ENCODE measurements at regions not wholly inside any gene's neighbourhood (a gene's known extent, or its start where the extent isn't known, plus 50 kb on each side); places are given as distances from the start of the nearest gene placed in this dataset.

DNA sequence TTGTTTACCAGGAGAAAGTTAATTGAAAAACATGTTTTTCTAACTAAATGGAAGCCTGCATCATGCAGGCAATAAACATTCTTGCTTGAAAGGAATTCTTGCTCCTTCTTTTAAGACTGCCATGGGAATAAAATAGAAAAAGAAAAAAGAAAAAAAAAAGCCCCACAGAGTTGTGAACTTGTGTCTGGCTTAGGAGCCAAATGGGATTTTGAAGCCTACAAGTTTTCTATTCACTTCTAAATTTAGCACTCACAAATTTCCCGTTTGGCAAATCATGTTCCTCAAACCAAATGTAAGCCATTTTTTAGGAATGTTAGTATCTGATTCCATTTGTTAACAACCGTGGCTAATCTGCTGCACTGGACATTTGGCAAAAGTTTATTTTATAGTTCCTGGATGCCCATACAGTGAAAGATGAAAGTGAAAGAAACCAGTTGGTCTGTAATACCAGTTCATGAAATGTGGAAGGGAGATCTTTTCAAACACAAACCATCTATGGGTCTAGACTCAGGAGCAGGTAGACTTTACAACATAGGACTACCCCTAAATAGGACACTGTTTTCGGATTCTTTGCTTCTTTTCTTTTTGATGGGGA is 133.8 kb upstream of the GMNC start:
- no peaks in the 10 kb centered on the region for H3K36me3 ChIP-seq (ENCODE audit: control insufficient read depth in 1 of 2, insufficient read depth in 2 of 2, low read depth in 1 of 2, low read length in 2 of 2)
- H3K4ac ChIP-seq (ENCODE audit: low read depth in 1 of 2, low read length in 2 of 2), result no peak overlapping the region
- no peak overlapping the region for H2AFZ ChIP-seq (ENCODE audit: low read depth, low read length)
- DNase-seq, result peak; percentile 17
- no peak overlapping the region for H3K14ac ChIP-seq (ENCODE audit: low read length in 2 of 2)
- H3K27me3 ChIP-seq (ENCODE audit: control insufficient read depth in 1 of 2, insufficient read depth in 1 of 2, low read length in 2 of 2), result no peaks in the 10 kb centered on the region
- no peaks in the 10 kb centered on the region for H3K9me3 ChIP-seq (ENCODE audit: control insufficient read depth, low read length)
- 69% methylated on average over 2 of the region's 3 CpGs for WGBS
- H4K8ac ChIP-seq (ENCODE audit: low read length), result no peak overlapping the region
- no peak overlapping the region for H2BK12ac ChIP-seq (ENCODE audit: low read length in 2 of 2)
- no peak overlapping the region for H3K23ac ChIP-seq (ENCODE audit: low read length in 2 of 2)
- H2BK15ac ChIP-seq (ENCODE audit: low read depth, poor library complexity, severe bottlenecking), result no peak overlapping the region
- H2AK5ac ChIP-seq (ENCODE audit: low read length, severe bottlenecking), result no peak overlapping the region
- H3K4me1 ChIP-seq (ENCODE audit: control insufficient read depth, insufficient read depth, low read depth, low read length), result no peaks in the 10 kb centered on the region
- no peak overlapping the region for H3K18ac ChIP-seq (ENCODE audit: low read depth in 1 of 2, low read length in 2 of 2)
- no peak overlapping the region for H4K91ac ChIP-seq (ENCODE audit: low read length)
- no peaks in the 10 kb centered on the region for H3K79me1 ChIP-seq (replicated peaks; ENCODE audit: low read length, poor library complexity, severe bottlenecking)
- no peak overlapping the region for H3K9ac ChIP-seq (ENCODE audit: low read length)
- peak overlapping the region in 1 of 2 experiments; percentile 31 for H3K4me3 ChIP-seq (ENCODE audit: insufficient read depth in 1 of 2, low read depth in 1 of 2, low read length in 2 of 2)
- no peak overlapping the region for H2BK5ac ChIP-seq (ENCODE audit: low read depth, low read length, poor library complexity, severe bottlenecking)
- H3K4me2 ChIP-seq (ENCODE audit: low read length, poor library complexity, severe bottlenecking), result no peak overlapping the region
- no peak overlapping the region for H2BK120ac ChIP-seq (ENCODE audit: low read depth, low read length)
- no peak overlapping the region for H3K27ac ChIP-seq (ENCODE audit: low read length, poor library complexity, severe bottlenecking)

- H2BK15ac ChIP-seq (ENCODE audit: low read depth, poor library complexity, severe bottlenecking), result no peak overlapping the region
- no peaks in the 10 kb centered on the region for H3K27me3 ChIP-seq (ENCODE audit: control insufficient read depth in 1 of 2, insufficient read depth in 1 of 2, low read length in 2 of 2)
- no peak overlapping the region for H2BK120ac ChIP-seq (ENCODE audit: low read depth, low read length)
- H3K36me3 ChIP-seq (ENCODE audit: control insufficient read depth in 1 of 2, insufficient read depth in 2 of 2, low read depth in 1 of 2, low read length in 2 of 2), result no peaks in the 10 kb centered on the region
- no peak overlapping the region for H3K14ac ChIP-seq (ENCODE audit: low read length in 2 of 2)
- H3K4me3 ChIP-seq (ENCODE audit: insufficient read depth in 1 of 2, low read depth in 1 of 2, low read length in 2 of 2), result no peak overlapping the region
- H2AK5ac ChIP-seq (ENCODE audit: low read length, severe bottlenecking), result no peak overlapping the region
- no peaks in the 10 kb centered on the region for H3K9me3 ChIP-seq (ENCODE audit: control insufficient read depth, low read length)
- H3K9ac ChIP-seq (ENCODE audit: low read length), result no peak overlapping the region
- no peak overlapping the region for H3K23ac ChIP-seq (ENCODE audit: low read length in 2 of 2)
- WGBS, result no CpG with 5 or more reads among the region's 1 CpG
- H4K8ac ChIP-seq (ENCODE audit: low read length), result no peak overlapping the region
- H3K4me2 ChIP-seq (ENCODE audit: low read length, poor library complexity, severe bottlenecking), result no peak overlapping the region
- H3K79me1 ChIP-seq (replicated peaks; ENCODE audit: low read length, poor library complexity, severe bottlenecking), result no peaks in the 10 kb centered on the region
- no peak for DNase-seq
- no peak overlapping the region for H2AFZ ChIP-seq (ENCODE audit: low read depth, low read length)
- no peak overlapping the region for H2BK5ac ChIP-seq (ENCODE audit: low read depth, low read length, poor library complexity, severe bottlenecking)
- no peak overlapping the region for H3K27ac ChIP-seq (ENCODE audit: low read length, poor library complexity, severe bottlenecking)
- H3K18ac ChIP-seq (ENCODE audit: low read depth in 1 of 2, low read length in 2 of 2), result no peak overlapping the region
- no peak overlapping the region for H4K91ac ChIP-seq (ENCODE audit: low read length)
- H3K4ac ChIP-seq (ENCODE audit: low read depth in 1 of 2, low read length in 2 of 2), result no peak overlapping the region
- no peaks in the 10 kb centered on the region for H3K4me1 ChIP-seq (ENCODE audit: control insufficient read depth, insufficient read depth, low read depth, low read length)
- H2BK12ac ChIP-seq (ENCODE audit: low read length in 2 of 2), result no peak overlapping the region
Measured at GRCh38 chr3:190995156-190995555, 132.7 kb upstream of the GMNC start.

- Histone ChIP-seq H3K18ac (ENCODE audit: low read depth in 1 of 2, low read length in 2 of 2) (no peak overlapping the region), H2BK120ac (ENCODE audit: low read depth, low read length) (no peak overlapping the region), H3K4me3 (ENCODE audit: insufficient read depth in 1 of 2, low read depth in 1 of 2, low read length in 2 of 2) (no peak overlapping the region), H4K8ac (ENCODE audit: low read length) (no peak overlapping the region), H3K4me2 (ENCODE audit: low read length, poor library complexity, severe bottlenecking) (no peak overlapping the region), H2AFZ (ENCODE audit: low read depth, low read length) (no peak overlapping the region), H3K79me1 (replicated peaks; ENCODE audit: low read length, poor library complexity, severe bottlenecking) (no peaks in the 10 kb centered on the region), H2BK5ac (ENCODE audit: low read depth, low read length, poor library complexity, severe bottlenecking) (no peak overlapping the region), H3K23ac (ENCODE audit: low read length in 2 of 2) (no peak overlapping the region), H3K27ac (ENCODE audit: low read length, poor library complexity, severe bottlenecking) (no peak overlapping the region), H3K9me3 (ENCODE audit: control insufficient read depth, low read length) (peaks cover 12% of the 10 kb centered on the region), H2BK15ac (ENCODE audit: low read depth, poor library complexity, severe bottlenecking) (no peak overlapping the region), H3K14ac (ENCODE audit: low read length in 2 of 2) (no peak overlapping the region), H3K4me1 (ENCODE audit: control insufficient read depth, insufficient read depth, low read depth, low read length) (no peaks in the 10 kb centered on the region), H3K27me3 (ENCODE audit: control insufficient read depth in 1 of 2, insufficient read depth in 1 of 2, low read length in 2 of 2) (no peaks in the 10 kb centered on the region), H2AK5ac (ENCODE audit: low read length, severe bottlenecking) (no peak overlapping the region), H3K9ac (ENCODE audit: low read length) (no peak overlapping the region), H2BK12ac (ENCODE audit: low read length in 2 of 2) (no peak overlapping the region), H3K36me3 (ENCODE audit: control insufficient read depth in 1 of 2, insufficient read depth in 2 of 2, low read depth in 1 of 2, low read length in 2 of 2) (no peaks in the 10 kb centered on the region), H3K4ac (ENCODE audit: low read depth in 1 of 2, low read length in 2 of 2) (no peak overlapping the region), H4K91ac (ENCODE audit: low read length) (no peak overlapping the region)
- DNase-seq, result no peak
Measured at GRCh38 chr3:190990898-190991297, 128.4 kb upstream of the GMNC start.

- H3K36me3 ChIP-seq (ENCODE audit: control insufficient read depth in 1 of 2, insufficient read depth in 2 of 2, low read depth in 1 of 2, low read length in 2 of 2), result no peaks in the 10 kb centered on the region
- H3K27me3 ChIP-seq (ENCODE audit: control insufficient read depth in 1 of 2, insufficient read depth in 1 of 2, low read length in 2 of 2), result no peaks in the 10 kb centered on the region
- 78% methylated on average over 1 of the region's 2 CpGs for WGBS
- H3K4me1 ChIP-seq (ENCODE audit: control insufficient read depth, insufficient read depth, low read depth, low read length), result no peaks in the 10 kb centered on the region
- H3K27ac ChIP-seq (ENCODE audit: low read length, poor library complexity, severe bottlenecking), result no peak overlapping the region
- no peak overlapping the region for H3K18ac ChIP-seq (ENCODE audit: low read depth in 1 of 2, low read length in 2 of 2)
- no peak overlapping the region for H4K8ac ChIP-seq (ENCODE audit: low read length)
- H3K14ac ChIP-seq (ENCODE audit: low read length in 2 of 2), result no peak overlapping the region
- no peak overlapping the region for H2AFZ ChIP-seq (ENCODE audit: low read depth, low read length)
- no peaks in the 10 kb centered on the region for H3K79me1 ChIP-seq (replicated peaks; ENCODE audit: low read length, poor library complexity, severe bottlenecking)
- H3K9ac ChIP-seq (ENCODE audit: low read length), result no peak overlapping the region
- H3K4me3 ChIP-seq (ENCODE audit: insufficient read depth in 1 of 2, low read depth in 1 of 2, low read length in 2 of 2), result no peak overlapping the region
- no peak overlapping the region for H2BK12ac ChIP-seq (ENCODE audit: low read length in 2 of 2)
- H3K23ac ChIP-seq (ENCODE audit: low read length in 2 of 2), result no peak overlapping the region
- H2AK5ac ChIP-seq (ENCODE audit: low read length, severe bottlenecking), result no peak overlapping the region
- H3K4ac ChIP-seq (ENCODE audit: low read depth in 1 of 2, low read length in 2 of 2), result no peak overlapping the region
- no peak for DNase-seq
- H3K4me2 ChIP-seq (ENCODE audit: low read length, poor library complexity, severe bottlenecking), result no peak overlapping the region
- H2BK5ac ChIP-seq (ENCODE audit: low read depth, low read length, poor library complexity, severe bottlenecking), result no peak overlapping the region
- H4K91ac ChIP-seq (ENCODE audit: low read length), result no peak overlapping the region
- H2BK15ac ChIP-seq (ENCODE audit: low read depth, poor library complexity, severe bottlenecking), result no peak overlapping the region
- H3K9me3 ChIP-seq (ENCODE audit: control insufficient read depth, low read length), result peaks cover 12% of the 10 kb centered on the region
- no peak overlapping the region for H2BK120ac ChIP-seq (ENCODE audit: low read depth, low read length)
Measured at GRCh38 chr3:190989218-190989617, 126.7 kb upstream of the GMNC start.
